PC-3 (cell line): ENCODE measurements at regions not wholly inside any gene's neighbourhood (a gene's known extent, or its start where the extent isn't known, plus 50 kb on each side); places are given as distances from the start of the nearest gene placed in this dataset.

ENCODE experiments used
- ATAC-seq: fragments of 200-7000 bp; cut with Tn5 transposase; 2 replicates; pipeline ENCODE4 v1.9.1; 2020; ENCODE audit warnings: mild to moderate bottlenecking, moderate library complexity
- BruUV-seq: library from RNA; stranded (reverse); fragments of 400-500 nt; replicated peaks from 2 replicates; lab custom pipeline; 2021; lab: Mats Ljungman, UMichigan
- CTCF ChIA-PET: fragments of 300-600 bp; sonication (Branson Sonifier 250); formaldehyde crosslinking; loops from one replicate; lab custom pipeline; 2022; ENCODE audit warnings: antibody characterized with exemption; lab: Charles Lee
- POLR2A ChIA-PET: fragments of 300-600 bp; sonication (Branson Sonifier 250); formaldehyde crosslinking; loops from one replicate; lab custom pipeline; 2022; ENCODE audit warnings: antibody characterized with exemption; ENCODE audit not compliant: unreplicated experiment; lab: Charles Lee
- DNase-seq: peaks from one replicate; pipeline ENCODE4 v3.0.0-alpha.2; 2015
- H2AFZ ChIP-seq: fragments of 300-600 bp; sonication (generic); 2 replicates; pipeline ENCODE4 v1.6.0; 2016; ENCODE audit warnings: antibody characterized with exemption, low read length
- H3F3A ChIP-seq: fragments of 300-600 bp; sonication (generic); one replicate; pipeline ENCODE4 v1.6.0; 2017; ENCODE audit warnings: antibody characterized with exemption, low read length, control low read depth, mild to moderate bottlenecking; ENCODE audit not compliant: unreplicated experiment
- H3K27ac ChIP-seq: fragments of 300-600 bp; sonication (generic); 2 replicates; pipeline ENCODE4 v1.5.1; 2016; ENCODE audit warnings: mild to moderate bottlenecking, low read length
- H3K27me3 ChIP-seq: fragments of 300-600 bp; sonication (generic); 2 replicates; pipeline ENCODE4 v1.6.1; 2016; ENCODE audit warnings: low read length, mixed read lengths
- H3K36me3 ChIP-seq: fragments of 300-600 bp; sonication (generic); 2 replicates; pipeline ENCODE4 v1.6.1; 2016; ENCODE audit warnings: low read depth, mixed run types, low read length, mixed read lengths
- H3K4me1 ChIP-seq: fragments of 300-600 bp; sonication (generic); 2 replicates; pipeline ENCODE4 v1.5.1; 2016; ENCODE audit warnings: low read length; ENCODE audit not compliant: insufficient read depth
- H3K4me2 ChIP-seq: fragments of 300-600 bp; sonication (generic); 2 replicates; pipeline ENCODE4 v1.6.0; 2016; ENCODE audit warnings: low read length
- H3K4me3 ChIP-seq: fragments of 300-600 bp; sonication (generic); 2 replicates; pipeline ENCODE4 v1.5.1; 2016; ENCODE audit warnings: mild to moderate bottlenecking, low read length, mixed read lengths
- H3K79me2 ChIP-seq: fragments of 300-600 bp; sonication (generic); 2 replicates; pipeline ENCODE4 v1.6.1; 2017; ENCODE audit warnings: low read length, mixed read lengths
- H3K9ac ChIP-seq: fragments of 300-600 bp; sonication (generic); 2 replicates; pipeline ENCODE4 v1.6.0; 2016; ENCODE audit warnings: mild to moderate bottlenecking, low read length
- H3K9me2 ChIP-seq: fragments of 300-600 bp; sonication (generic); replicated peaks from 2 replicates; pipeline ENCODE4 v1.6.1; 2016; ENCODE audit warnings: mixed run types, low read length, mixed read lengths
- H3K9me3 ChIP-seq: fragments of 300-600 bp; sonication (generic); 2 replicates; pipeline ENCODE4 v1.6.1; 2016; ENCODE audit warnings: low read length, mixed read lengths
- H4K20me1 ChIP-seq: fragments of 300-600 bp; sonication (generic); 2 replicates; pipeline ENCODE4 v1.6.1; 2016; ENCODE audit warnings: low read length, mixed read lengths
- EZH2 ChIP-seq: fragments of 300-600 bp; sonication (generic); IDR thresholded peaks from one replicate; pipeline ENCODE4 v1.6.1; 2017; ENCODE audit warnings: antibody characterized with exemption, mild to moderate bottlenecking, low read length; ENCODE audit not compliant: unreplicated experiment
- EZH2phosphoT487 ChIP-seq: fragments of 300-600 bp; sonication (generic); IDR thresholded peaks from 2 replicates; pipeline ENCODE4 v1.6.1; 2018; ENCODE audit warnings: mild to moderate bottlenecking, antibody characterized with exemption, low read length, borderline replicate concordance
- intact Hi-C: fragments of 100-400 bp; cut with micrococcal nuclease; formaldehyde crosslinking; loops from 2 replicates; pipeline ENCODE4 v1.9.0; 2023
- TF ChIP-seq, protein P1 (sequence below): fragments of 300-600 bp; sonication (generic); conservative IDR thresholded peaks from 2 replicates; pipeline ENCODE4 v1.5.1; 2017; ENCODE audit warnings: antibody characterized with exemption, low read depth, mild to moderate bottlenecking, low read length

DNA sequence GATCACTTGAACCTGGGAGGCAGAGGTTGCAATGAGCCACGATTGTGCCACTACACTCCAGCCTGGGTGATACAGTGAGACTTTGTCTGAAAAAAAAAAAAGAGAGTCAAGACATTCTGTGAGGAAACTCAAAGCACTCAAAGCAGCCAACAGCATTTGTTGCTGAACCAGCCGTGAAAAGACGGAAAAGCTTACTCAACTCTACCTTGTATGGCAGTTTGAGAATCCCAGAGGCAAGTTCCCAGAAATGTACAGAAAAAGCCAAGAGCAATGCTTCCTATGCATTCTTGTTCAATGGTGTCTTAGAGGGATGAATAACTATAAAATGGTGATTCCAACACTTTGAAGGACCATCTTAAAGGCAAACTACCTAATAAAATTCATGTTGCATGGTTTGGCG, 170.2 kb downstream of the HSD17B3 start:
- H3K36me3 ChIP-seq = no peaks in the 10 kb centered on the region
- H3K9ac ChIP-seq = no peak overlapping the region
- TF ChIP-seq EZH2 (no peak), EZH2phosphoT487 (no peak)
- TF ChIP-seq, protein P1, sequence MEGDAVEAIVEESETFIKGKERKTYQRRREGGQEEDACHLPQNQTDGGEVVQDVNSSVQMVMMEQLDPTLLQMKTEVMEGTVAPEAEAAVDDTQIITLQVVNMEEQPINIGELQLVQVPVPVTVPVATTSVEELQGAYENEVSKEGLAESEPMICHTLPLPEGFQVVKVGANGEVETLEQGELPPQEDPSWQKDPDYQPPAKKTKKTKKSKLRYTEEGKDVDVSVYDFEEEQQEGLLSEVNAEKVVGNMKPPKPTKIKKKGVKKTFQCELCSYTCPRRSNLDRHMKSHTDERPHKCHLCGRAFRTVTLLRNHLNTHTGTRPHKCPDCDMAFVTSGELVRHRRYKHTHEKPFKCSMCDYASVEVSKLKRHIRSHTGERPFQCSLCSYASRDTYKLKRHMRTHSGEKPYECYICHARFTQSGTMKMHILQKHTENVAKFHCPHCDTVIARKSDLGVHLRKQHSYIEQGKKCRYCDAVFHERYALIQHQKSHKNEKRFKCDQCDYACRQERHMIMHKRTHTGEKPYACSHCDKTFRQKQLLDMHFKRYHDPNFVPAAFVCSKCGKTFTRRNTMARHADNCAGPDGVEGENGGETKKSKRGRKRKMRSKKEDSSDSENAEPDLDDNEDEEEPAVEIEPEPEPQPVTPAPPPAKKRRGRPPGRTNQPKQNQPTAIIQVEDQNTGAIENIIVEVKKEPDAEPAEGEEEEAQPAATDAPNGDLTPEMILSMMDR = no peak
- H2AFZ ChIP-seq = no peak overlapping the region
- ChIA-PET POLR2A (no interaction called here), CTCF (no interaction called here)
- H3K4me1 ChIP-seq = no peaks in the 10 kb centered on the region
- H3K4me3 ChIP-seq = no peak overlapping the region
- H3K79me2 ChIP-seq = no peaks in the 10 kb centered on the region
- no peak overlapping the region for H3K4me2 ChIP-seq
- no peak for DNase-seq
- no peaks in the 10 kb centered on the region for H3K9me2 ChIP-seq
- intact Hi-C loops = no loop called here
- H3K9me3 ChIP-seq = no peaks in the 10 kb centered on the region
- no peak for ATAC-seq
- no peaks in the 10 kb centered on the region for H4K20me1 ChIP-seq
- no peak overlapping the region for H3K27ac ChIP-seq
- H3K27me3 ChIP-seq = no peaks in the 10 kb centered on the region
- H3F3A ChIP-seq = no peaks in the 10 kb centered on the region
- BruUV-seq = no TSS peak

DNA sequence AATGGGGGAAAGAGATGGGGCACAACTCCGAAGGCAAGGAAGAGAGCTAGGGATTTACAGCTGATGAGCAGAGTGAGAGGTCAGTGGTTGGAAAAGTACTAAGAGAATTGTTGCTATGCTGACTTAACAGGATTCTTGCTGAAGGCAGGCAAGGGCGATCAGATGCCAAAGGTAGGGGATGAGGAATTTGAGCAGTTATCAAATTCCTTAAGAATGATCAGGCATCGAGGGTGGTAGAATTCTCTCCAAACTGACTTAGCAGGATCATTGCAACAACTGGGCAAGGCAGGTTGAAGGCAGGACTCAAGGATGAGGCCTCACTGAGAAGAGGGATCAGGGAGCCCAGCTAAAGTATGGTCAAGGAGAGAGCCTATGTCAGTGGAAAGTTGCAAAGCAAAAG, 171.0 kb downstream of the HSD17B3 start:
- no peak for TF ChIP-seq EZH2phosphoT487
- TF ChIP-seq EZH2 = no peak
- TF ChIP-seq, protein P1 = no peak
- Histone ChIP-seq H3K4me3 (no peak overlapping the region), H3K36me3 (no peaks in the 10 kb centered on the region), H3K79me2 (no peaks in the 10 kb centered on the region), H3K27me3 (no peaks in the 10 kb centered on the region), H3F3A (no peaks in the 10 kb centered on the region), H3K9me3 (no peaks in the 10 kb centered on the region), H3K27ac (no peak overlapping the region), H4K20me1 (no peaks in the 10 kb centered on the region), H2AFZ (no peak overlapping the region), H3K9me2 (no peaks in the 10 kb centered on the region), H3K4me2 (no peak overlapping the region), H3K9ac (no peak overlapping the region), H3K4me1 (no peaks in the 10 kb centered on the region)
- DNase-seq (no peak), ATAC-seq (no peak)
- intact Hi-C loops = no loop called here
- ChIA-PET CTCF (no interaction called here), POLR2A (no interaction called here)
- no TSS peak for BruUV-seq

DNA sequence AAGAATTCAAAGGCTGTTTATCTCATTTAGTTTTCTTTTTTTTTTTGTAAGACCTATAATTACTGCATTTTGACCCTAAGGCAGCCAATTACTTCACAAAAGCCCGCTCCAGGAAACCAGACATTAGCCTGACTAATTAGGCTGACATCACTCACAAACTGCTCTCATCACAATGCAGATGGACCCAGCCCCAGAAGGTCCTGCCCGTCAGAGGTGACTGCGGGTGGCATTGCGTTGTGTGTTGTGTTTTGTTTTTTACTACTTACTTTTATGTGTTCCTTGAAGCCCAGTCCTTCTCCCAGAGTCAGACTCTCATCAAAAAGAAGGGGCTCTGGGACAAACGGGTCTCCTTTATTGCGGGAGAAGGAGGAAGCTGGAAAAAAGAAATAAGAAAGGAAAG, 172.2 kb downstream of the HSD17B3 start:
- ChIA-PET POLR2A (no interaction called here), CTCF (no interaction called here)
- DNase-seq (no peak), ATAC-seq (no peak)
- Histone ChIP-seq H3K79me2 (no peaks in the 10 kb centered on the region), H3K36me3 (no peaks in the 10 kb centered on the region), H3K9me3 (no peaks in the 10 kb centered on the region), H4K20me1 (no peaks in the 10 kb centered on the region), H3F3A (no peaks in the 10 kb centered on the region), H3K4me1 (no peaks in the 10 kb centered on the region), H3K4me3 (no peak overlapping the region), H3K9ac (no peak overlapping the region), H3K27me3 (no peaks in the 10 kb centered on the region), H3K4me2 (no peak overlapping the region), H2AFZ (no peak overlapping the region), H3K9me2 (no peaks in the 10 kb centered on the region), H3K27ac (no peak overlapping the region)
- TF ChIP-seq EZH2 = no peak
- TF ChIP-seq, protein P1 = no peak
- no peak for TF ChIP-seq EZH2phosphoT487
- intact Hi-C loops = no loop called here
- BruUV-seq = no TSS peak
